Activated CD4-positive, CD25-positive, alpha-beta regulatory T cell treated with anti-CD3 and anti-CD28 coated beads, Interleukin-2, amount 50 U/mL, for 24 hours (primary cell): ENCODE measurements at regions not wholly inside any gene's neighbourhood (a gene's known extent, or its start where the extent isn't known, plus 50 kb on each side); places are given as distances from the start of the nearest gene placed in this dataset.
A peak's percentile ranks its signal among the peaks of the same experiment; 100 is the strongest.
"Not testable (repeated sequence)": the region's sequence is repeated elsewhere in the genome, so short reads cannot be mapped to it uniquely, and the experiment has no call there.

Experiments used
- ATAC-seq, 2 donors: fragments of 150-1000 bp; cut with Tn5 transposase; one replicate each; pipeline ENCODE4 v1.10.0; 2021; ENCODE audit warnings: mild to moderate bottlenecking in 1 of 2, moderate library complexity in 1 of 2

GRCh38 chr12:69136931-69137613, 102.3 kb upstream of the CPSF6 start:
- no peak for ATAC-seq

- no peak for ATAC-seq
Measured at GRCh38 chr12:69141074-69141473, 98.3 kb upstream of the CPSF6 start.

- ATAC-seq: no peak
Measured at GRCh38 chr12:69149270-69149669, 90.1 kb upstream of the CPSF6 start.

GRCh38 chr12:69150083-69150795, 89.1 kb upstream of the CPSF6 start:
- ATAC-seq: no peak

- no peak for ATAC-seq
Measured at GRCh38 chr12:69150796-69151127, 88.6 kb upstream of the CPSF6 start.

GRCh38 chr12:69151254-69151764, 88.1 kb upstream of the CPSF6 start:
- no peak for ATAC-seq

- ATAC-seq: peak; percentile 50 to 59
Measured at GRCh38 chr12:69154585-69155363, 84.6 kb upstream of the CPSF6 start.

GRCh38 chr12:69157023-69157655, 82.2 kb upstream of the CPSF6 start:
- peak; percentile 69 to 80 for ATAC-seq

- ATAC-seq: peak; percentile 95 to 96
Measured at GRCh38 chr12:69161829-69162228, 77.5 kb upstream of the CPSF6 start.

GRCh38 chr12:69163681-69164362, 75.5 kb upstream of the CPSF6 start:
- no peak for ATAC-seq

GRCh38 chr12:69167648-69168165, 71.7 kb upstream of the CPSF6 start:
- ATAC-seq: no peak

- no peak for ATAC-seq
Measured at GRCh38 chr12:69168363-69168762, 71.0 kb upstream of the CPSF6 start.

GRCh38 chr12:69168828-69169227, 70.5 kb upstream of the CPSF6 start:
- ATAC-seq: no peak

- ATAC-seq: no peak
Measured at GRCh38 chr12:69170293-69170692, 69.1 kb upstream of the CPSF6 start.

- ATAC-seq: no peak
Measured at GRCh38 chr12:69171881-69172280, 67.5 kb upstream of the CPSF6 start.

GRCh38 chr12:69172491-69172890, 66.9 kb upstream of the CPSF6 start:
- no peak for ATAC-seq

- no peak for ATAC-seq
Measured at GRCh38 chr12:69173368-69173767, 66.0 kb upstream of the CPSF6 start.

GRCh38 chr12:69179786-69180185, 59.6 kb upstream of the CPSF6 start:
- ATAC-seq: no peak

GRCh38 chr12:69187572-69187971, 51.8 kb upstream of the CPSF6 start:
- not testable (repeated sequence) for ATAC-seq

GRCh38 chr12:69189378-69189978, 49.9 kb upstream of the CPSF6 start:
- no peak for ATAC-seq
